ENCODE measurements at regions not wholly inside any gene's neighbourhood (a gene's known extent, or its start where the extent isn't known, plus 50 kb on each side); places are given as distances from the start of the nearest gene placed in this dataset.

DNA sequence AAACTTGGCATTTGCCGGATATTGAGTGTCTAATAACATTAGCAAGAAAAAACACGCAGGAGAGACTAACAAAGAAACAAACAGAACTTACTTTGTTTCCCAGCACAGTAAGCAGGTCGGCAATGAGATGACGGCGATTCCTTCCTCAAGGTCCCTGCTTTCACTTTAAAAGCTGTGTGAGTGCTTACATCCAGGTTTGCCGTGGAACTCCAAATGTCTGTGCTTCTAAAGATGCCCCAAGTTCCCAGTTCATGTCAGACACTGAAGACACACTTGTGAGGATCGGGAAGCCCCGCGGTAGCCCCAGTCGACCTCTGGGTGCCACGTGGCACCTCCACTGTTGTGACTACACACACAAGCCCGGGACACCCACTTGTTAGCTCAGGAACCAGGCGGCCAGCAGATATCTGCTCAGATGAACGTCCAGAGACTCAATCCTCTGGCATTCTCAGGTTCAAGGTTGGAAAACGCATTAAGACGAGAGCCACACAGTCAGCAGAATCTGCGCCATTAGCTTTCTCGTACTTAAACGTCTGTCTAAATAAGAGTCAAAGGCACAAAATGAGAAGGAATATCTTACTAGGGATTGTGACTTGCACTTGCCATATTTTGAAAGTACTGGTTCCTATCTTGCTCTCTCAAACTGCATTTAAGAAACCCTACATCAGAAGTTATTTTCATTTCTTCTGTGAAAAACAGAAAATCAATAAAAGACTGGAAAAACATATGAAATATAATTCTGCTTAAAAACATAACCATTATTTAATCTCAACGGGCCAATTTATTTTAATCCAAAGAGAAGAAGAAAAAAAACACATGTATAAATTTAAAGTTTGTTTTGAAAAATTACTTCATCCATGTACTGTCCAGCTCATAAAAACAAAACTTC, 207.6 kb upstream of the KLF14 start:
- POLR2A ChIA-PET, result interaction anchor here (0.6 to 7.2 kb wide), 21 partner anchors 11 to 166 kb away, joined by 3 to 106 read pairs (median 8); no protein-coding TSS in a partner anchor

DNA sequence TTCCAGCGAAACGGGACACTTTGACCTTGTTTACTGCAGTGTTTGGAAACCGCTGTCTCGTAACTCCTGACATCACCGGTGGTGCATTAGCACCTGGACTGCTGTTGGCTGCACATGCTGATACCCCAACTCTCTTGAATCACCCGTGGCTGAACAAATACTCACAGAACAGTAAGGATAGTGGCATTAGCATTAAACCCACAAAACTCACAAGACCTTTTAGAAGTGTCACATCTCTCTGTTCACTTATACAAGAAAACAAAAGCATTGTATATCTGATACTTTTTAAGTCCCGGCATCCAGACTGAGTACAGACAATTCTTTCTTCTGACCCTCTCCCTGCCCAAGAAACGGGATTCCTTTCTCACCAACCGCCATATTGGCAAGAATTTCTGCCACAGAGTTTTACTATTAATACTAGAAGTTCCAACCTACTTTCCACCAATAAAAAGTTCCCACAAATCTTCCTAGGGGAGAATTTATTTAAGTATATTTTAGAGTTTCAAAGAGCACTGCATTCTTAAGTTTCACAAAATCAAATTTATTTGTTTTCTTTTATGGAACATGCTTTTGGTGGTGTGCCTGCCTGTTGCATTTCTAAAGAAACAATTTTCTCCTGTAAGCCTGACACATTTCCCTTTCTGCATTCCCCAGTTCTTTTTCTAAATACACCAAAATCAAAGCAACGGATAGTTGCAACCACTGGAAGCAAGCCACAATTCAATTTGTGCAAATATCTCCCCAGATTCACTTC, 208.4 kb upstream of the KLF14 start:
- BruUV-seq (replicated peaks), result TSS peak; percentile 83
- H3K27ac Mint-ChIP-seq (ENCODE audit: low read depth, unreplicated experiment), result peak overlapping the region; percentile 90
- peak; percentile 70 for DNase-seq (ENCODE audit: unreplicated experiment)
- H3K4me3 Mint-ChIP-seq (ENCODE audit: unreplicated experiment), result peak overlapping the region; percentile 76
- H3K4me1 Mint-ChIP-seq (ENCODE audit: insufficient read depth, unreplicated experiment), result peaks cover 70% of the 10 kb centered on the region
- ChIA-PET POLR2A (interaction anchor here (0.6 to 8.3 kb wide), 23 partner anchors 12 to 165 kb away, joined by 3 to 178 read pairs (median 8); no protein-coding TSS in a partner anchor), CTCF (interaction anchor here (0.7 to 9.1 kb wide), 4 partner anchors 13 to 67 kb away, joined by 3 to 123 read pairs (median 6); no protein-coding TSS in a partner anchor)
- intact Hi-C loops (cut with micrococcal nuclease), result no loop called here
- TF ChIP-seq, protein P1, sequence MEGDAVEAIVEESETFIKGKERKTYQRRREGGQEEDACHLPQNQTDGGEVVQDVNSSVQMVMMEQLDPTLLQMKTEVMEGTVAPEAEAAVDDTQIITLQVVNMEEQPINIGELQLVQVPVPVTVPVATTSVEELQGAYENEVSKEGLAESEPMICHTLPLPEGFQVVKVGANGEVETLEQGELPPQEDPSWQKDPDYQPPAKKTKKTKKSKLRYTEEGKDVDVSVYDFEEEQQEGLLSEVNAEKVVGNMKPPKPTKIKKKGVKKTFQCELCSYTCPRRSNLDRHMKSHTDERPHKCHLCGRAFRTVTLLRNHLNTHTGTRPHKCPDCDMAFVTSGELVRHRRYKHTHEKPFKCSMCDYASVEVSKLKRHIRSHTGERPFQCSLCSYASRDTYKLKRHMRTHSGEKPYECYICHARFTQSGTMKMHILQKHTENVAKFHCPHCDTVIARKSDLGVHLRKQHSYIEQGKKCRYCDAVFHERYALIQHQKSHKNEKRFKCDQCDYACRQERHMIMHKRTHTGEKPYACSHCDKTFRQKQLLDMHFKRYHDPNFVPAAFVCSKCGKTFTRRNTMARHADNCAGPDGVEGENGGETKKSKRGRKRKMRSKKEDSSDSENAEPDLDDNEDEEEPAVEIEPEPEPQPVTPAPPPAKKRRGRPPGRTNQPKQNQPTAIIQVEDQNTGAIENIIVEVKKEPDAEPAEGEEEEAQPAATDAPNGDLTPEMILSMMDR (IDR thresholded peaks at IDR 0.05; ENCODE audit: unreplicated experiment), result no peak
- no peaks in the 10 kb centered on the region for H3K9me3 Mint-ChIP-seq (ENCODE audit: unreplicated experiment)
- no peaks in the 10 kb centered on the region for H3K27me3 Mint-ChIP-seq (ENCODE audit: insufficient read depth, unreplicated experiment)
- H3K36me3 Mint-ChIP-seq (ENCODE audit: insufficient read depth, unreplicated experiment), result peaks cover 66% of the 10 kb centered on the region

More for the DNA sequence above, 207.6 kb upstream of the KLF14 start:
- Mint-ChIP-seq H3K4me3 (ENCODE audit: unreplicated experiment) (peak overlapping the region; percentile 76), H3K4me1 (ENCODE audit: insufficient read depth, unreplicated experiment) (peaks cover 70% of the 10 kb centered on the region), H3K9me3 (ENCODE audit: unreplicated experiment) (no peaks in the 10 kb centered on the region), H3K27ac (ENCODE audit: low read depth, unreplicated experiment) (peak overlapping the region; percentile 90), H3K27me3 (ENCODE audit: insufficient read depth, unreplicated experiment) (no peaks in the 10 kb centered on the region), H3K36me3 (ENCODE audit: insufficient read depth, unreplicated experiment) (peaks cover 67% of the 10 kb centered on the region)
- BruUV-seq (replicated peaks), result no TSS peak
- intact Hi-C loops (cut with micrococcal nuclease), result loop anchor here (2.0 kb wide), 2 partner anchors 29 to 45 kb away; no protein-coding TSS in a partner anchor
- TF ChIP-seq, protein P1 (IDR thresholded peaks at IDR 0.05; ENCODE audit: unreplicated experiment), result no peak
- CTCF ChIA-PET, result interaction anchor here (0.6 to 9.1 kb wide), 6 partner anchors 12 to 66 kb away, joined by 3 to 123 read pairs (median 4); no protein-coding TSS in a partner anchor
- DNase-seq (ENCODE audit: unreplicated experiment), result peak; percentile 41

DNA sequence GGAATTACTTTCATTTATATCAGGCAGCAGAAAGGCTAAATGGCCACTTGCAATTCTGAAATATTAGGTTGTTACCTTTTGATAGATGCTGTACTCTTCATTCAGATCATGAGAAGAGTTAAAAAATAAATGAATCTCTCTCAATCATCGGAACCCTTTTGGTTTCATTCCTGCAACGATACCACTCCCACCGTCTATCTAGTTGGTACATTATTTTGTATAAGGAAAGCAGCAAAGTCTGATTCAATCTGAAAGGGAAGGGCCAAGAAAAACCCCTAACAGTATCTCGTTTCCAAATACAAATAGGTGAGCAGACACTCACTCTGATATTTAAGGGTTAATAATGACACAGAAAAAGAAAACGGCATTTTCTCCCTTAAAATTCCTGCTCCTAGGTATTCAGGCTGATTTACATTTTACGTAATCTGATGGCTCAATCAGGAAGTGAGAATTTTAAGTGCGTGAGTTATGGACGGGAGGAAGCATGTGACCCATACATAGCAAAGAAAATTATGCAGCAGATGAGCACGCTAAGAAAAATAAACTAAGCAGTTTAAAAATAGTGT, 209.4 kb upstream of the KLF14 start:
- intact Hi-C loops (cut with micrococcal nuclease), result no loop called here
- POLR2A ChIA-PET, result interaction anchor here (0.5 to 8.3 kb wide), 16 partner anchors 9 to 97 kb away, joined by 3 to 178 read pairs (median 5); no protein-coding TSS in a partner anchor
- TF ChIP-seq, protein P1 (IDR thresholded peaks at IDR 0.05; ENCODE audit: unreplicated experiment), result no peak
- no TSS peak for BruUV-seq (replicated peaks)
- peaks cover 69% of the 10 kb centered on the region for H3K4me1 Mint-ChIP-seq (ENCODE audit: insufficient read depth, unreplicated experiment)
- H3K36me3 Mint-ChIP-seq (ENCODE audit: insufficient read depth, unreplicated experiment), result peaks cover 75% of the 10 kb centered on the region
- DNase-seq (ENCODE audit: unreplicated experiment), result peak; percentile 72
- H3K27me3 Mint-ChIP-seq (ENCODE audit: insufficient read depth, unreplicated experiment), result no peaks in the 10 kb centered on the region
- peak overlapping the region; percentile 90 for H3K27ac Mint-ChIP-seq (ENCODE audit: low read depth, unreplicated experiment)
- CTCF ChIA-PET, result interaction anchor here (0.8 to 7.6 kb wide), 7 partner anchors 15 to 68 kb away, joined by 3 to 87 read pairs (median 9); no protein-coding TSS in a partner anchor
- no peaks in the 10 kb centered on the region for H3K9me3 Mint-ChIP-seq (ENCODE audit: unreplicated experiment)
- H3K4me3 Mint-ChIP-seq (ENCODE audit: unreplicated experiment), result peak overlapping the region; percentile 76
